ENCODE measurements at regions not wholly inside any gene's neighbourhood (a gene's known extent, or its start where the extent isn't known, plus 50 kb on each side); places are given as distances from the start of the nearest gene placed in this dataset.

DNA sequence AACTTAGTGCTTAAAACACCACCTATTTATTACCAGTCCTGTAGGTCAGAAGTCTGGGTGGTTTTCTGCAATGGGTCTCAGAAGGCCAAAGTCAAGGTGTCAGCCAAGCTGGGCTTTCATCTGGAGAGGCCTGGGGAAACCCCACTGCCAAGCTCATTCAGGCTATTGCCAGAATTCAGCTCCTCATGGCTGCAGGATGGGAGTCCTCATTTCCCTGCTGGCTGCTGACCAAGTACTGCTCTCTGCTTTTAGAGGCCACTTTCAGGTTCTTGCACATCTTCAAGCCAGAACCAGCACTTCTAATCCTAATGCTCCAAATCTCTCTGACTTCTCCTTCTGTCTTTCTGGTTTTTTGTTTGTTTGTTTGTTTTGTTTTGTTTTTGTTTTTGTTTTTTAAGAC lies 109.3 kb downstream of the BCOR start:
- DNase-seq (ENCODE audit: low read depth) = no peak

DNA sequence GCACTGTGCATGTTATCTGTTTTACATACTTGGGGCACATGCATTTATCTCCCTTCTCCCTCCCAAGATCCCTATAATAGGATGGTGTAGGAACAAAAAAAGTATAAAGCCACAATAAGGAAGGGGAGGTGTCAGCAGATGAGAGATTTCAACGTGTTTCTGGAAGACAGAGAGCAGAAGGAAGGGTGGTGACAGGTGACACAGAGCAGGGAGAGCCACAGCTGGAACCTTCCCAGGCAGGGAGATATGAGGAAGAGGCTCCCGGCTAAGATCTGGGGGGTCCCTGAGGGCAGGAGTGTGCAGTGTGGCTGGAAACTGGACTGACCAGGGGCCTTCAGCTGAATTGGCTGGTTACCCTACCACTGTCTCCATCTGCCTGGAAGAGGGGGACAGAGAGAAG lies 107.4 kb downstream of the BCOR start:
- DNase-seq (ENCODE audit: low read depth) = no peak

DNA sequence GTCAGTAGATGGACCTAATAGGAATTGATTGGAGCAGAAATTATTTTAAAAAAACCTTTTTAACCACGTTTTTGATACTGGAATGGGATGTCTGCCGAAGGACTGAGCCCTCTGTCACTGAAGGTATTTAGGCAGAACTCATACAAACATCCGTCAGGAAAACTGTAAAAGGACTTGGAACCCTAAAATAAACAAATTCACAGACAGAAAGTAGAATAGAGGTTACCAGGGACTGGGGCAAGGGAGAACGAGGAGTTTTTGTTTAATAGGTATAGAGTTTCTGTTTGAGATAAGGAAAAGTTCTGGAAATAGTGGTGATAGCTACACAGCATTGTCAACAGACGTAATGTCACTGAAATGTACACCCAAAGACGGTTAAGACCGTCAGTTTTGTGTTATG lies 105.5 kb downstream of the BCOR start:
- no peak for DNase-seq (ENCODE audit: low read depth)

DNA sequence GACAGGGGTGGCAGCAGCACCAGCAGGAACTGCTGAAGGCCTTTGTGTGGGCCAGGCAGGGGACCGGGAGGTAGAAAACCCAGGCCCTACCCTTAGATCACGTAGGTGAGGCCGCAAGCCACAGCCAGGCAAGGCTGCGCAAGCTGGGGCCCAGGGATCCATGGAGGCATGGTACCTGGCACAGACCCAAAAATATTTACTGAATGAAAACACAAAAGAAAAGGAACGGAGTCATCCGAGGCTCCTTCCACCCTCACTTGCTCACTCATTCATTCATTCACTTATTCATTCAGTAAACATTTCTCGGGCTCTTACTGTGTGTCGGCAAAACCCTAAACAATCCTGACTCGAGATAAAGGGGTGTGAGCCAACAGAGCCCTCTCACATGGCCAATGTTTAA lies 102.3 kb downstream of the BCOR start:
- DNase-seq (ENCODE audit: low read depth) = no peak

DNA sequence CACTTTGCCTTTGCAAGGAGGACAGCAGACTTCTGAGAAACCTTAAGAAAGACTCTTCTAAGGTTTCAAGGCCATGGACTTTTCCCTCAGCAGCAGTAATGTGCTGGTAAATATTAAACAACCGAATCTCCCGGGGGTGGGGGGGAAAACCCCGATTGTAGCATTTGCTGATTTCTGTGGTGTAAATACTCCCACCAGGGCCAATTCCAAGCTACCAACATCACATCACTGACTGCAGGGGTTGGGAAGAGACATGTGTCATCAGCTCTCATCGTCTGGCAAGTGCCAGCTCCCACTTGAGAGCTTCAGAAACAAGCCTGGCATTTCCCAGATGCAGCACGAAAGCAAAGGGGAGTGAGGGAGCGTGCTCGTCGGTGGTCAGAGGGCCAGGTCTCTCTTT lies 101.2 kb downstream of the BCOR start:
- DNase-seq (ENCODE audit: low read depth) = no peak

DNA sequence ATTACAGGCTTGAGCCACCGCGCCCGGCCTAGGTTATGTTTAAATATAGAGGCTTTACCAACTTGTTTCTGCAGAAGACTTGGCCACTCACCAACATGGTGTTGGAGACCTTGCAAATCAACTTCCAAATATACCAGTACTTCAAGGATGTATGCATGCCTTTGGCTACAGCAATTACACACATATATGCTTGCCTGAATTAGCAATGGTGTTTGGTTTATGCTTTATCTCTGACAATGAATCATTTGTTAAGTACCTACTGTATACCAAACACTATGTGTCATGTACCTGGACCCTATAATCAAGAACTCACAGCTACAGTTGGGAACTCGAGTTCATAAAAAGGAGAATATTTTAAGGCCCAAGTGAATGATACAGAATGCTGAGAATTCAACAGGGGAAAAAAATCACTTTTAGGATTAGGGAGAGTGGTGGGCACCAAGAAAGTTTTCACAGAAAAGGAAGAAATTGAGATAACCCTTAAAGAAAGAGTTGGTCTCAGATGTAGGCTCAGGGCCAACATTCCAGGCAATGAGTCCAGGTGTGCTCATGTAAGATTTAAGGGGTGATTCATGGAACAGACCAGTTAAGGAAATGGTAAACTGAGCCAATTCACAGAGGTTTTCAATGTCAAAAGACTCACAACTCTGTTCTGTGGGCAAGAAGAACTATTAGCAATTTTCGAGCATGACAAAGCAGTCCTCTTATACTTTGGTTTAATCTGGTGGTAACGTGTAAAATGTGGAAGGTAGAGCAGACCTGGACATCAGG lies 98.9 kb downstream of the BCOR start:
- DNase-seq (ENCODE audit: low read depth) = no peak
